GM12874 (cell line): ENCODE measurements at regions not wholly inside any gene's neighbourhood (a gene's known extent, or its start where the extent isn't known, plus 50 kb on each side); places are given as distances from the start of the nearest gene placed in this dataset.

Experiments used
- CTCF ChIP-seq: IDR thresholded peaks from 2 replicates; pipeline ENCODE4 v1.5.1; 2011; ENCODE audit warnings: low read depth, mild to moderate bottlenecking, control low read depth, low read length, moderate library complexity; ENCODE audit not compliant: insufficient read depth

- no peak for TF ChIP-seq CTCF
Measured at GRCh38 chr22:44578110-44578457, 80.1 kb upstream of the RTL6 start.

- TF ChIP-seq CTCF: no peak
Measured at GRCh38 chr22:44577391-44578109, 79.5 kb upstream of the RTL6 start.

- no peak for TF ChIP-seq CTCF
Measured at GRCh38 chr22:44576311-44577260, 78.6 kb upstream of the RTL6 start.

GRCh38 chr22:44575381-44576268 lies 77.6 kb upstream of the RTL6 start:
- TF ChIP-seq CTCF: no peak

- no peak for TF ChIP-seq CTCF
Measured at GRCh38 chr22:44574640-44575380, 76.8 kb upstream of the RTL6 start.

- no peak for TF ChIP-seq CTCF
Measured at GRCh38 chr22:44574057-44574639, 76.1 kb upstream of the RTL6 start.
